Stimulated activated CD4-positive, alpha-beta T cell treated with anti-CD3 and anti-CD28 coated beads, Interleukin-15, amount 100 ng/mL, for 48 hours (primary cell): ENCODE measurements at regions not wholly inside any gene's neighbourhood (a gene's known extent, or its start where the extent isn't known, plus 50 kb on each side); places are given as distances from the start of the nearest gene placed in this dataset.
"Not testable (repeated sequence)": the region's sequence is repeated elsewhere in the genome, so short reads cannot be mapped to it uniquely, and the experiment has no call there.

ENCODE experiments used
- DNase-seq, 2 donors: peaks; one replicate each; pipeline ENCODE4 v3.0.0-alpha.2; 2020; ENCODE audit warnings: low read depth in 2 of 2

GRCh38 chr6:71592643-71593042 is 293.7 kb upstream of the RIMS1 start:
- DNase-seq: no peak

GRCh38 chr6:71599359-71599758 is 287.0 kb upstream of the RIMS1 start:
- DNase-seq: no peak

- no peak for DNase-seq
Observed at GRCh38 chr6:71602385-71603007, 283.9 kb upstream of the RIMS1 start.

- DNase-seq: no peak
Observed at GRCh38 chr6:71603021-71603420, 283.3 kb upstream of the RIMS1 start.

- no peak for DNase-seq
Observed at GRCh38 chr6:71608646-71609045, 277.7 kb upstream of the RIMS1 start.

DNA sequence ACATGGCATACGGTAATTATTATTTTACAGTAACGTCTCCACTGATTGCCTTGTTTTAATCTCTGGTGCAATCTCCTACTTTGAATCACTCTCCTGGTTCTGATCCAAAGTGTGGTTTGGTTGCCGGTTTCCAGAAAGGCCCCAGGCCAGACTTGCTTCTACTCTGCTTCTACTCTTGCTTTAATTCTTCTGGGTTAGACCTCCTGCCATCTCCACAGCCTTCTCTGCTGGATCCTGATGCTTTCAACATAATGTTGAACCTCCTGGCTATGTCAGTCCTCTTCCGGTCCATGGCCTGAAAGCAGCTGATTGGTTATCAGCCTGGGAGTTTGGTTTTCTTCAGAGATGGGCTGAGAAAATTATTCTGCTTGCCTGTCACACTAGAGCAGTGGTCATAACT is 266.5 kb upstream of the RIMS1 start:
- DNase-seq: no peak

DNA sequence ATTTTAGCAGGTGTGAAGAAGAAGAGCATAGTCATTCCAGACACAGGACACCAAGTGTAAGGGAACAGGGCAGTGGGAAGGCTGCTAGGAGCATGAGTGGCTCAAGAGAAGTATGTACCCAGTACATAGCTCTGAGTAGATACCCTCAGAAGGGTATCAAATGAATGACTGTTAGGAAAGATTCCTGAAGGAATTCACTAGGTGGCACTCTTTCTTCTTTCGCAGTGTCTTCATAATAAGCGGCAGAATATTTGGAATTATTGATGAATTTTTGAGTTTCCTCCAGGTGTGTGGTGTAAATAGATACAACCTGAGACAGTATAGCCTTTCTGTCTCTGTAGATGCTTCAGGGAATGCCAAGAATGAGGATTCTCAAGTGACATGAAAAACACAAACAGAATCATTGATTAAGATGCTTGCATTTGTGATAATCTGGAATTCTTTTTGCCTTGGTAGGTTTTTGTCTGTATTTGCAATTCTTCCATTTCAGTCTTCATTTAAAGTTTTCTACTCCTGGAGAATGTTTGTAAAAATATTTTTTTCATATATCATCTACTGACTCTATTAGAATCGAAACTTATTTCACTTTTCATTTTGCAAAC is 264.3 kb upstream of the RIMS1 start:
- DNase-seq: no peak

- DNase-seq: no peak
Observed at GRCh38 chr6:71642120-71642519, 244.2 kb upstream of the RIMS1 start.

GRCh38 chr6:71642793-71643192 is 243.6 kb upstream of the RIMS1 start:
- DNase-seq: no peak

GRCh38 chr6:71645299-71645698 is 241.1 kb upstream of the RIMS1 start:
- no peak for DNase-seq

- DNase-seq: no peak
Observed at GRCh38 chr6:71649915-71650314, 236.4 kb upstream of the RIMS1 start.

- DNase-seq: no peak
Observed at GRCh38 chr6:71651636-71652035, 234.7 kb upstream of the RIMS1 start.

DNA sequence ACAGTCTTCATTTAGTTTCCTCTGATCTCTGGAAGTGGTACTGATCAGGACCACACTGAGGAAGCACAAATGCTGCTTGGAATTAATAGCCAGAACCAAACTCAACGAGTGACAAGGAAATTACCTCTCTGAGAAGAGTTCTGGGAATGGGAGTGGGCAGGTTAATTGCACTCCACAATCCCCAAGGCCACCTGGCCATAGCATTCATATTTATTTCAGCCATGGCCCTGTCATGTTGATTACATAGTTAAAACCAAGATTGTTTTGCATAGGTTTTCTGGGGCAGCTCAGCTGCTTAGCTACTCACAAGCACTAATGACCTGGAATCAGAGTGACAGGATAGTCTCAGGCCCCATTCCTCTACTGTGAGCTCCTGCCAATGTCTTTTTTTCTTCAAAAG is 230.2 kb upstream of the RIMS1 start:
- DNase-seq: no peak

GRCh38 chr6:71665931-71666330 is 220.4 kb upstream of the RIMS1 start:
- no peak for DNase-seq

DNA sequence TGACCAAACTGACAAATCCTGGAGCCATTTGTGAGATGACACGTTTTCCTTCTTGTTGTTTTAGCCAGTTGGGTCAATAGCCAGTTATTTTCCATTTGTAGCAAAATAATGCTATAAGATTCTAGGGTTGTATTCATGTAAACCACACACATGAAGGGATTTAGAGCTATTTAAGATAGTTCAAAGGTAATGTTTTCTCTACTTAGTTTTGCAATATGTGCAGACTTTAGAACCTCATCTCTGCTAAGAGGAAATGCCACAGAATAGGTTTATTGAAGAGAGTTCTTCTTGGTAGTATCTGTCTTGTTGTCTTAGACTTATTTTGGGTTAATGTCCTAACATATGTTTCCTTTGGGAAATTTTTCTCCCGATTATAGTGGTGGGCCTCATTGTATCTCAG is 213.5 kb upstream of the RIMS1 start:
- no peak for DNase-seq

DNA sequence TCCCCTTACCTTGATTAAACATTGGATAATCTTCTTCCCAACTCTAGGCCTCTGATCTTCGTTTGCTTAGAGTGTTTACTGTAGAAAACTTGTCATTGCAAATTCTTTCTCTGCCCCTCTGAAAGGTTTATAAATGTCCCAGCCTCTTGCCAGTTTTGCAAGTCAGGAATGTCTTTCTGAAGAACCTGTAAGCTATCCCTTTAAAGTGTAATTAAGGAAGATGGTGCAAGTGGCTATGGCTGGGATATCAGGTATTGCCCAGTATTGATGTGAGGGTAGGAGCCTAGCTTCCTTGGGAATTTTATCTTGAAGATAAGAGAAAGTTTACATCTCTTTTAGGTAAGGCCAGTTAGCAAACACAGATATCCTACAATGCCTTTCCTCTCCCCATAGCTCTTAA is 211.0 kb upstream of the RIMS1 start:
- DNase-seq: no peak

DNA sequence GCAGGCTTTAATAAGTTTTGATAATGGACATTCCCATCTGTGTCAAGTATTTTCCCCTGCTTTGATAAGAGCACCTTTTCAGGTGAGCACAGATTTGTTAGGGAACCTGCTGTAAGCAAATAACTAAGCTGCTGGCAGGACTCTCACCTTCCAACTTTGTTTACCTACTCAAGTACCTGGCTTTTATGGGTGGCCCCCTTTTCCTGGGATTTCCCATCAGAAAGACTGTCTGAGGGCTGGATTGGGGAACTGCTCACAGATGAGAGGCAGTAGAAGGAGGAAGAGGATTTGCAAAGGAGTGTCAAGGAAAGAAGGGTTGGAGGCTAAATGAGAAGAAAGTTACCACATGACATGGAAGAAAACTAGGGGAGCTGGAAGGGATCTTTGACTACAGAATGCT is 210.1 kb upstream of the RIMS1 start:
- DNase-seq: no peak

DNA sequence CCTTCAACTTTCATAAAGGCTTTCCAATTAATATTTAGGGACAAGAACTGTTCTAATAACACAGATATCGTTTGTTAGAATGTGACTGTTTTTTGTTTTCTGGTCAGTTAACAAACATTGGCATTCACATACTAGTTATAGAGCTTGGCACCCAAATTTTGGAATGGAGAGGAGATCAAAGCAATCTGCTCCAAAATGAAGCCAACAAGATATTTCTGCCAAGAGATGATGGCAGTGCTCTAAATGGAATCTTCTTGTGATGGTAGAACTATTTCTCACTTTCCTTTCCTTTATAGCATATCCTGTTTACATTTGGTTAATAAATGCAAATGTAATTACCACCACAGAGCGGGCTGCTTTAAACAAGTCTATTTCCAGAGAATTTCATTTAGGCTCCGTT is 208.3 kb upstream of the RIMS1 start:
- no peak for DNase-seq

DNA sequence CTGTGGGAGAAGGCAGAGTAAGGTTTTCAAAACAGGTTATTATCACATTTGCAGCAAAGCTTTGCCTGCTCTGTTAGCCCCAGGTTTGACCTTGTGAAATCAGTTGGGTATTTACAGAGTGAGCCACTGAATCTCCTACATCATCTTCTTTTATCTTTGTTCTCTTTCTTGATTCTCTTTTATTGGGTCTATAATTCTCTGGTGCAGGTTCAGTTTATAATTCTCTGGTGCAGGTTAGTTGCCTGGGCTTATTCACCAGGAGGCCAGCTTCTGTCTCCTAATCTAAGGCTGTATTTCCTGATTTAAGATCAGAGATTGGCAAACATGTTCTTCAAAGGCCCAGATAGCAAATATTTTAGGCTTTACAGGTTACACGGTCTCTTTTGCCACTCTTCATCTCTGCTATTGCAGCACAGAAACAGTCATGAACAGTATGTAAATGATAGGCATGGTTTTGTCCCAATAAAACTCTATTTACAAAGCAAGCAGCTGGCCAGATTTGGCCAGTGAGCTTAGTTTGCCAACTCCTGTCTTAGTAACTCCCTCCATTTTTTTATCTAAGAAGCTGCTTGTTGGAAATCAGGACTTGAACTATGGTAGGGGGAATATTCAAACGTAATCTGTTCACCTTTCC is 205.0 kb upstream of the RIMS1 start:
- DNase-seq: no peak

DNA sequence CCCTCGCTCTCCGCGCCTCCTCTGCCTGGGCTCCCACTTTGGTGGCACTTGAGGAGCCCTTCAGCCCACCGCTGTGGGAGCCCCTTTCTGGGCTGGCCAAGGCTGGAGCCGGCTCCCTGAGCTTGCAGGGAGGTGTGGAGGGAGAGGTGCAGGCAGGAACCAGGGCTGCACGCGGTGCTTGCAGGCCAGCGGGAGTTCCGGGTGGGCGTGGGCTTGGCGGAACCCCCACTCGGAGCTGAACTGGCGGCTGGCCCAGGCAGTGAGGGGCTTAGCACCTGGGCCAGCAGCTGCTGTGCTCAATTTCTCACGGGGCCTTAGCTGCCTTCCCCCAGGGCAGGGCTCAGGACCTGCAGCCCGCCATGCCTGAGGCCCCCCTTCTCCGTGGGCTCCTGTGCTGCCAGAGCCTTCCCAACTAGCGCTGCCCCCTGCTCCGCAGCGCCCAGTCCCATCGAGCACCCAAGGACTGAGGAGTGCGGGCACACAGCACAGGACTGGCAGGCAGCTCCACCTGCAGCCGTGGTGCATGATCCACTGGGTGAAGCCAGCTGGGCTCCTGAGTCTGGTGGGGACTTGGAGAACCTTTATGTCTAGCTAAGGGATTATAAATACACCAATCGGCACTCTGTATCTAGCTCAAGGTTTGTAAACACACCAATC is 200.2 kb upstream of the RIMS1 start:
- DNase-seq: not testable (repeated sequence)

- DNase-seq: no peak
Observed at GRCh38 chr6:71698702-71699101, 187.6 kb upstream of the RIMS1 start.

GRCh38 chr6:71706523-71706922 is 179.8 kb upstream of the RIMS1 start:
- no peak for DNase-seq

DNA sequence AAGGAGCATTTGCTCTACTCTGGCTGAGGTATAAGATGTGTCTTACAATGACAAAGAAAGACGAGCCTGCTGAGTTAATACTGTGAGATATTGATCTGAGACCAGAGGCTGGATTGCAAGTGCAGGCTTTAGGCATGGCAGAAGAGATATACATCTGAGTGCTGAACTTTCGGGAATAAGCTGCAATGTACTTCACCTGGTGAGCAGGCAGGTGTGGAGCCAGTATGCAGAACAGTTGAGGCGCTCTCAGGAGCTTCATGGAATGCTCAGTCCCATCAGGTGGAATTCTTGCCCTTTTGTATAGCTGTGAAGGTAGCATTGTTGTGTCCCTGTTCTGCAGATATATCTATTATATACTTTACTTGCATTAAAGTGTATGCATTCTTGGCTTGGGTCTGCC is 179.3 kb upstream of the RIMS1 start:
- no peak for DNase-seq
